HG03460 (cell line): ENCODE measurements at regions not wholly inside any gene's neighbourhood (a gene's known extent, or its start where the extent isn't known, plus 50 kb on each side); places are given as distances from the start of the nearest gene placed in this dataset.
"Not testable (repeated sequence)": the region's sequence is repeated elsewhere in the genome, so short reads cannot be mapped to it uniquely, and the experiment has no call there.

ENCODE experiments used
- ATAC-seq: cut with Tn5 transposase; IDR thresholded peaks from one replicate; pipeline ENCODE4 v1.9.1; 2021; ENCODE audit not compliant: unreplicated experiment

DNA sequence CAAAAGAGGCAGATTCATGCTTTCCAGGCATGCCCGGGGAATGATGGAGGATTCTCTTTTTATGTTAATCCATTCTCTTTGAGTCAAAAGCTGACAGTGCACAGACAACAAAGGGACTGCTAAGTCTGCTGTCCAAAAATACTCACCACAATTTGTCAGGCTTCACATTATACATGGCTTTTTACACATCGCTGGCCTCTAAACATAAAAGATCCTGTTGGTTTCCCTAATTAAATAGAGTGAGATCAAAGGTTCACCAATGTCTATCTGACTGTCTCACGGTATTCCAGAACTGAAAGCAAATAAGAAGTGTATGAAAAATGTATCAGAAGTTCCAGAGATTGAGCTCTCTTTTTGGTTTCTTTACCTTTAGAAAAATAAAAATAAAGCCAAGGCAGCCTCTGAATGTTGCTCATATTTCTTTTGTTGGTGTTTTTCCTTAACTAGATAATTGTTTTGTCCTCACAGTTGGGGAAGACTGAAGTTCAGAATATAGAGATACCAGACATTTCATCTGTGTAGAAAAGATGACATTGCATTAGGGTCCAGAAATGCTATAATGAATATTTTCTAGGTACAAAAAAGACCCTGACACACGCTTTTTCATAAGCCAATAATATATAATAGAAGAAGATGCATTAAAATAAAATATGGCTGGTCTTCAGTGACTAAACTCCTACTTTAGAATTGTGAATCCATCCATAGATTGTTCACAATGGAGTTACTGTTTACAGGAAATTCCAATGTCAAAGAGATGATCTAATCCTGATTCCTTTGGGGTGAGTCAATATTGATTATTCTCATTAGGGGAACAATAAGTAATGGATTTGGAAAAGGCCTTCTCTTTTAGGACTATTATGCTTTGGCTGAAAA lies 688.2 kb upstream of the CDH6 start:
- no peak for ATAC-seq

DNA sequence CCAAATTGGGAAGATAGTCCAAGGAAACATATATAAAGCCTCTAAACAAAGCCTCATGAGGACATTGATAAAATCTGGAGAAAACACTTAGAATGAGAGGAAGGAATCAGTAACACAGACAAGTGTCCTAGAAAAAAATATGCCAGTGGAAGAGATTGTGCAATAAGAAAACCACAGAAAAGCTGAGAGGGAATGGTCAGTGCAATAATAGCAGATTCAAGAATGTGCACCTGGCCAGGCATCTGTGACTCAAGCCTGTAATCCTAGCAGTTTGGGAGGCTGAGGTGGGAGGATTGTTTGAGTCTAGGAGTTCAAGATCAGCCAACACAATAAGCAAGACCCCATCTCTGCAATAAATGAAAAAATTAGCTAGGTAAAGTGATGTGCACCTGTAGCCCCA lies 691.2 kb upstream of the CDH6 start:
- ATAC-seq: no peak

DNA sequence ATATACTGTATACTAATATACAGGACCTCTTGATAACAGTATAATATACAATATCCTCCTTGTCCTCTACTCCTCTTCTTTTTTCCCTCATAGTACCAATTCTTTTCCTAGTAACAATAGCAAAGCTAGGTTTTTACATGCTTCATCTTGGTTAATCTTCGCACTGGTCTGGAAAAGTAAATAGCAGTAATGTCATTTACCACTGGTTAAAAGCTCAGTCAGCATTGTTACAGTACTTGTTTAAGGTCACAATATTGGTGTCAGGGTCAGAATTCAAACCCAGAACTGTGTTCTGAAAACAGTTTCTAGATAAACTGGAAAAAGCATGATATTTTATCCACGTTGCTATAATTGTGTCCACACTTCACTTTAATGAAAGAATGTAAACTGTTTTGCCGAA lies 692.4 kb upstream of the CDH6 start:
- ATAC-seq: no peak

DNA sequence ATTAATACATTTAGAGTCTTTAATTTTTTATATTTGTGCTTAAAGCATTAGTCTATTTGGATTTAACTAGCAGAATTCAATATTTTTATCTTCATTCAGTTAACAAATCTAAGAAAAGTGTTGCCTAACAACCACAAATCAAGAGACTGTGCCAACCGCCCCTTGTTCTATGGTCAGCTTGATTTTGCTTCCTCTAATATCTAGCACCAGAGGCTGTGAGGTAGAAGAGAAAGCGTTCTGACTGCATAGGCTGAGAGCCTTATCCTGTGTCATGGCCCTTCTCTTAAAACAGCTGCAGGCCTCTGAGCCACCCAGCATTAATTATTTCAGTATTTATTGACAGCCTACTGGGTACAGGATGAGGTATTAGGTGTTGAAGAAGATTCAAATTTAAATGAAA lies 693.0 kb upstream of the CDH6 start:
- ATAC-seq: no peak

DNA sequence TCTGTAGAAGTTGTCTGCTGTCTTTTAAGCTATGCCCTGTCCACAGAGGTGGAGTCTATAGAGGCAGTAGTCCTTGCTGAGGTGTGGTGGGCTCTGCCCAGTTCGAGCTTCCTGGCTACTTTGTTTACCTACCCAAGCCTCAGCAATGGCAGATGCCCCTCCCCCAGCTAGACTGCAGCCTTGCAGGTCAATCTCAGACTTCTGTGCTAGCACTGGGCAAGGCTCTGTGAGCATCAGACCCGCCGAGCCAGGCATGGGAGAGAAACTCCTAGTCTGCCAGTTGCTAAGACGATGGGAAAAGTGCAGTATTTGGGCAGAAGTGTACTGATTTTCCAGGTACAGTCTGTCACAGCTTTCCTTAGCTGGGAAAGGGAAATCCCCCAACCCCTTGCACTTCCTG lies 694.1 kb upstream of the CDH6 start:
- ATAC-seq: no peak

DNA sequence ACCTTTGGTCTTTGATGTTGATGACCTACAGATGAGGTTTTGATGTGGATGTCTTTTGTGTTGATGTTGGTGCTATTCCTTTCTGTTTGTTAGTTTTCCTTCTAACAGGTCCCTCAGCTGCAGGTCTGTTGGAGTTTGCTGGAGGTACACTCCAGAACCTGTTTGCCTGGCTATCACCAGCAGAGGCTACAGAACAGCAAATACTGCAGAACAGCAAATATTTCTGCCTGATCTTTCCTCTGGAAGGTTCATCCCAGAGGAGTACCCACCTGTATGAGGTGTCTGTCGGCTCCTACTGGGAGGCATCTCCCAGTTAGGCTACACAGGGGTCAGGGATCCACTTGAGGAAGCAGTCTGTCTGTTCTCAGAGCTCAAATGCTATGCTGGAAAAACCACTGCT lies 694.5 kb upstream of the CDH6 start:
- no peak for ATAC-seq

DNA sequence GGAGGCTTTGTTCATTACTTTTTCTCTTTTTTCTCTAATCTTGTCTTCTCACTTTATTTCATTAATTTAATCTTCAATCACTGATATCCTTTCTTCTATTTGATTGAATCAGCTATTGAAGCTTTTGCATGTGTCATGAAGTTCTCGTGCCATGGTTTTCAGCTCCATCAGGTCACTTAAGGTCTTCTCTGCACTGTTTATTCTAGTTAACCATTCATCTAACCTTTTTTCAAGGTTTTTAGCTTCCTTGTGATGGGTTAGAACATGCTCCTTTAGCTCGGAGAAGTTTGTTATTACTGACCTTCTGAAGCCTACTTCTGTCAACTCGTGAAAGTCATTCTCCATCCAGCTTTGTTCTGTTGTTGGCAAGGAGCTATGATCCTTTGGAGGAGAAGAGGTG lies 695.0 kb upstream of the CDH6 start:
- ATAC-seq: not testable (repeated sequence)

DNA sequence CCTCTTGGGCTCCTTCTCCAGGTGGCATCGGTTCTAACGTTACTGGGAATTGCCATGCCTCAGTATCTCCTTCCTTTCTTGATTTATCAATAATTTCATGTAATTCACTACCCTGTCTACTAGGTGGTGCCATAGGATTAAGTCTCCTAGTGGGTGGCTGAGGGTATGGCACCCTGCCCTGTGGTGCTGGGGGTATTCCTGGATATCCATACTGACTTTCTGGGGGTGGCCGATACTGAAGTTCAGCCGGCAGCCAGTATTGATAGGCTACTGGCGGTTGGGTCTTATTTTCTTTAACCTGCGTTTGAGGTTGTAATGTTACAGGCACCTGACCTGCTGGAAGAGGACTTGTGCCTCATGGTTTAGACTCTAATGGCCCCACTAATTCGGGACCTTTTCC lies 699.4 kb upstream of the CDH6 start:
- ATAC-seq: not testable (repeated sequence)

DNA sequence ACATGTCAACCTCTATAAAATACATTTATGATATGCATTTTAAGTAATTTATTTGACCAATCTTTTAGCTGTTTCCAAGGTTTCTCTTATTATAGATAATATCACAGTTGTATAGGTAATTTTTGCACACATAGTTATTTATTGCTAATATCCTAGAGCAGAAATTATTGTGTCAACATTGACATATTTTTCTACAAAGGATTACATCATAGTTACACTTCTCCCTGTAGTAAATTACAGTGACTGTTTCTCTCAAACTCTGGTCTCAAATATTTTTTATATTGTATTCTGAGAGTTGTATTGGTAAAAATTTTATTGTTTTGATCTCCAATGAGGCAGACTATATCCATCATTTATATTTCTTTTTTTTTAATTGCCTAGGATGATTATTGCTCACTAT lies 714.4 kb upstream of the CDH6 start:
- no peak for ATAC-seq

DNA sequence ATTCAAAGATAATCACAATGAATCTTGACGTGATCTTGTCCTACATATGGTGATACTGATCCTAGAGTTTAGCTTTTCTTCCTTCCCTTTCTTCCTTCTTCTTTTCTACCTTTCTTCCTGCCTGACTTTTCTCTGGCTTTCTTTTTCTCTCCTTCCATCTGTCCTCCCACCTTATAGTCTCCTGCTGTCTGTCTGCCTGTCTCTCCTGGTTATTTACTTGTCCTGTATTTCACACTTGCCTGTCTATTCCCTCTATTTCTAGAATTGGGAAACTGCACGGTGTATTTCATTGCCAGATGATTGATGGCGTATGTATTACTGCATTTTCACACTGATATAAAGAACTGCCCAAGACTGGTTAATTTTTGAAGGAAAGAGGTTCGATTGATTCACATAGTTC lies 718.1 kb upstream of the CDH6 start:
- ATAC-seq: no peak

DNA sequence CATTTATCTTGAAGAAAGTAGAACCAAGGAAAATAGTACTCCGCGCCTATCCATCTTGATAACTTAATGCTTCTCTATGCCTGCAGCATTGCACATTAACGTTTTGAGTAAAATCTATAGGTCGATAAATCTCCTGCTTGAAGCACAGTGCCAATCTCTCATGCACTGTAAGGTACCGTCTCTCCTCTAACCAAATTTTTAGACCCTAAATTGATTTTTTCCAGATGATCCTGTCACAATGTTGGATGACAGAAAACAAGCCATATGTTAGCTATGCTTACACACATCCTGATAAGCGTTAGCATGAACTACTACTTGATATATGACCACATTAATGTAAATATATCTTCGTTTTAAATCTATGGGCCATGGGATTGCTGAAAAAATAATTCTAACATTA lies 723.8 kb upstream of the CDH6 start:
- ATAC-seq: no peak

DNA sequence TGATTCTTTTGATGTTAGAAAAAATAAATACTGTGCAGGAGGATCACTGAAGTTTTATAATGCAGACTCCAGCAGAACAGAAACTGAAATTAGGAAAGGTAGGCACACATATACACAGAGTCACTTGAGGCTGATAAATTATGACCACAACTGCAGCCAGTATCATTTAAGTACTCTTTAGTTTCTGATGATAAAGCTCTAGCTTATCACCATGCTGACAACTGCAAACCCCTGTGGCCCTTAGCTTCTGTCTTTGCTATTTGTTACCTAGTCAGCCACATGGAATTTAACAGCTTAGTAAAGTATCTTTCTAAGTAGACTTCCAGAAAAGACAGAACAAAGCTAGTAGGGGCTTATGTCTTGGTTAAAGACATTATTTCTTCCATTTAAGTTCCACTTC lies 734.8 kb upstream of the CDH6 start:
- no peak for ATAC-seq

DNA sequence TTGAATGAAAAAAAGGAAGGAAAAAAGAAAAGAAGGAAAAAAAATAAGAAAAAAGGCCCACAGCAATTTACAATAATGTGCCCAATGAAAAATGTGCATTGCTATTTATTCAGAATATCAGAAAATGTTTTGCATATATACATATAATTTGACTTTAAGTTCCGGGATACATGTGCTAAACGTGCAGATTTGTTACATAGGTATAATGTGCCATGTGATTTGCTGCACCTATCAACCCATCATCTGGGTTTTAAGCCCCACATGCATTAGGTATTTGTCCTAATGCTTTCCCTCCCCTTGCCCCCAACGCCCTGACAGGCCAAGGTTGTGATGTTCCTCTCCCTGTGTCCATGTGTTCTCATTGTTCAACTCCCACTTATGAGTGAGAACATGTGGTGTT lies 738.0 kb upstream of the CDH6 start:
- not testable (repeated sequence) for ATAC-seq

DNA sequence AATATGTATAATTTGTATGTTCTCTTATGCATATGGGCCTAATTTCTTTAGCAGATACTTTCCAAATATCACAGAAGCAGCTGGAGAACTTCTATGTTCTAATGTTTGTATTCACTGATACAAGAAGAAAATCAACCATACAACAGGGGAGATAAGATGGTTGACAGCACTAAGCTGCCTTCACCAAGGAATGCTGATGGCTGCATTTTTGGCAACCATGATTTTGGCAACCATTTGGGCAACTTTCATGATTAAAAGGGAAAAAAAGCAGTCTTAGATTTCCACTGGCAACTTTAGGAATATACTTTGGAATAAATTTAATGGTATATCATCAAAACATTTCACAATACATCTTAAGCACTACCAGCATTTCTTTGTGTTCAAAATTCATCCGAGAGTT lies 740.3 kb upstream of the CDH6 start:
- ATAC-seq: no peak

DNA sequence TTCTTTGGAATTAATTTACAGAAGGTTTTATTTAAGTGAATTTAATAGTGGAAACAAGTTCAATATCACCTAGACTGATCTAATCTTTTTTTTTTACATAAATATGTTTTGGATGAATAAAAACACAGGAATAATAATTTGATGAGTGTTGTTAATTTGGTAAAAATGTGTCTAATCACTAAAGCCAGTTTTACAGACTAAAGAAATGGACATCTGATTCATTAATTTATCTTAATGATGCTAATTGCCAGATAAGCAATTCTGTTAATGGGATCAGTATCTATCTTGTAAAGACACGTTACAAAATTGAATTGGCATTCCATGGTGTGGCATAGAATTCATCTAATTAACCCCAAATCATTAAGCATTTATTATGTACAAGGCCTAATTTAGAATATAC lies 743.3 kb upstream of the CDH6 start:
- no peak for ATAC-seq

DNA sequence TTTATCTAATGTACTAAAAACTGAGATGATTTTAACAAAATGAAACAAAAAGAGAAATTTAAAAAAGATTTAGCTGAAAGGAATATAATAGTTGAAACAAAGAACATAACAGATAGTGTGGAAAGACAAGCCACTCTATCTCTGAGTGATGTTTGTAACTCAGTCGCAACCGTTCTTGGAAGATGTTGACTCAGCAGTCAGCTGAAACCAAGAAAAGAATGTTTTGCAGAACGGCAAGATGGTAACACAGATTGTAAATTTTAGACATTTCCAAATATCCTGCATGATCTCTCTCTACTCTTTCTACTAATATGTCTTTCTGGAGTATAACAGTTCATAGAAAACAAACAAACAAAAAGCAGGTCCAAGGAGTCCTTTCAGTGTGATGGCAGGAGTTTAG lies 746.1 kb upstream of the CDH6 start:
- ATAC-seq: no peak

DNA sequence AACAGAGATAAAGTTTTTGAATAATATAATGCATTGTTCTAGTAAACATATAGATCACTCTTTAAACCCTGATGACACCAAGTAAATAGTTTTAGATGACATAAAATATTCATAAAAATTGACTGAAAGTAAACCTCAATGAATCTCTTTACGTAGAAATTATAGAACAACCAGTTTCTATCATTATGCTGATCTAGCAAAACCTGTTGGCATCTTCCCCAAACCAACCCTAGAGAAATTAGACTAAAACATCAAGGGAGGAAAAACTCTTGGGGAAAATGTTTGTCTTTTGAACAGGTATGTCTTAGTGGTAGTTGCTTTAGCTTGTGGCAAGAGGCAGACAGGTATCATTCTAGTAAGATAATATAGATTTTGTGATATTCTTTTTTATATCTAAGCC lies 747.0 kb upstream of the CDH6 start:
- no peak for ATAC-seq

DNA sequence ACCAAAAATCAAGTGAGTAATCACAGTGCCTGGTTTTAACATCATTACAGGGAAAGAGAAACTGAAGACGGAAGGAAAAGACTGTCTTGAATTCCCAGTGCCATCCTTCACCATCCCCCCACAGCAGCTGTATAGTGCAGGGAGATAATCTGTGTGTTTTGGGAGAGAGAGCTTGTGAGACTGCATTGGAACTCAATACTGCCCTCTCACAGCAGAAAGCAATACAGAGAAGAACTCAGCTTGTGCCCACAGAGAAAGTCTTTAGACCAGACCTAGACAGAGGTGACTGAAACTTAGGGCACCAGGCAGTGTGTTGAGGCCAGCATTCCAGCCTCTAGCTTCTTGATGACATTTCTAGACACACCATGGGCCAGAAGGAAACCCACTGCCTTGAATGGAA lies 754.7 kb upstream of the CDH6 start:
- ATAC-seq: no peak

DNA sequence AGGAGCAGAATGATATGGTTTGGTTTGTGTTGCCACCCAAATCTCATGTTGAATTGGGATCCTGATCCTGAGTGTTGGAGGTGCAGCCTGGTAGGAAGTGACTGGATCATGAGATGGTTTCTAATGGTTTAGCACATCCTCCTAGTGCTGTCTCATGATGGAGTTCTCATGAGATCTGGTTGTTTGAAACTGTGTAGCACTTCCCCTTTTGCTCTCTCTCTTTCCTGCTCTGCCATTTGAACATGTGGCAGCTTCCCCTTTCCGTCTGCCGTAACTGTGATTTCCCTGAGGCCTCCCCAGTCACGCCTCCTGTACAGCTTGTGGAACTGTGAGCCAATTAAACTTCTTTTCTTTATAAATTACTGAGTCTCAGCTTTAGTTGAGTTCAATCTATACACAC lies 756.8 kb upstream of the CDH6 start:
- ATAC-seq: no peak

DNA sequence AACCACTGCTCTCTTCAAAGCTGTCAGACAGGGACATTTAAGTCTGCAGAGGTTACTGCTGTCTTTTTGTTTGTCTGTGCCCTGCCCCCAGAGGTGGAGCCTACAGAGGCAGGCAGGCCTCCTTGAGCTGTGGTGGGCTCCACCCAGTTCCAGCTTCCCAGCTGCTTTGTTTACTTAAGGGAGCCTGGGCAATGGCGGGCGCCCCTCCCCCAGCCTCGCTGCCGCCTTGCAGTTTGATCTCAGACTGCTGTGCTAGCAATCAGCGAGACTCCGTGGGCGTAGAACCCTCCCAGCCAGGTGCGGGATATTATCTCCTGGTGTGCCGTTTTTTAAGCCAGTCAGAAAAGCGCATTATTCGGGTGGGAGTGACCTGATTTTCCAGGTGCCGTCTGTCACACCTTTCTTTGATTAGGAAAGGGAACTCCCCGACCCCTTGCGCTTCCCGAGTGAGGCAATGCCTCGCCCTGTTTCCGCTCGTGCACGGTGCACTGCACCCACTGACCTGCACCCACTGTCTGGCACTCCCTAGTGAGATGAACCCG lies 764.5 kb upstream of the CDH6 start:
- not testable (repeated sequence) for ATAC-seq

DNA sequence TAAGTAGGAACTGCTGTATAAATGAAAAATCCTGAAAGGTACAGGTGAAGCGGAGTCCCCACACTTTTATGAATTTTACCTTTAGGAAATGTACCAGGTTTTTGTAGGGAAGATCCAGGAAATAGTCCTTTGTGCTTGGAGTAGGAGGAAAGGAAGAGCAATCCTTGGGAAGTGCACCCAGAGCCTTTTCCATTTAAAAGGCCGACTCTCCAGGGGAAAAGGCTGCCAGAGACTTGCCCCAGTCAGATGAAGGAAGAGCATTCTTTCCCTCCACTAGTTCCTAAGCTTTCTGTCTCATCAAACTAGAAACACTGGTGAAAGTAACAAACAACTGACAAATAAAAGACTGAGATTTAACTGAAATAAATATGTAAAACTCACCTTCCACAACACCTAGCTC lies 779.4 kb upstream of the CDH6 start:
- no peak for ATAC-seq

DNA sequence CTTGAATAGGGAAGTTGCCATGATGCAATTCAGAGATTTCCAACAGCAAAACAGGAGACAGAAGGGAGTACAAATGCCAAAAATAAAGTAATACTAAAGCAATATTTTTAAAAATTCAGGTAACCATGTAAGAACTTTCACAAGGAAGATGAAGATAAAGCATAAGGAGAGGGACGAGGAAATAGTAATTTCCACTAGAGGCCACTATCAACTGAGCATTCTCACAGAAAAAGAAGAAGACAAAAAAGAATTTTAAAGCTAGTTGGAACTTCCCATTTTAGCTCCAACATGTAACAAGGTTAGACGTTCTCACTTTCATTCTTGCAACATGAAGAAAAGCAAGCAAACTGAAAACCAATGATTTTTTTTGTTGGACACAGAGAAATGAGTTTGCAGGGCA lies 779.9 kb upstream of the CDH6 start:
- ATAC-seq: no peak

DNA sequence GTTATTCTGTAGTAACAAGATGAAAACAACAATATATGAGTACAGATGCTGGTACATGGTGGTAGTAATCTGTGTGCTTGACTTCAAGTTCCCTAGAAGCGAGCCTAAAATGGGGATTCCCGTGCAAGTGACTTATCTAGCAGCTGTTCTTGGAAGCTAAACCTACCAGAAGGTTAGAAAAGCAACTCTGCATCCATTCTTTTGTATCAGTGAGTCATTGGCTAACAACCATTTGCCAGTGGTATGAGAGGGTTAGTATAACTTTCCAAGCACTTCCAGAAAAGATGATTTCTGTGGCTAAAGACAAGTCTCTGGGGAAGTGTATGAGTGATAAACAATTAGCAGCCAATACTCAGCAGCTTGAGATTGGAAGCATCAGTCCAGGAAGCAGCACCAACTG lies 787.7 kb upstream of the CDH6 start:
- no peak for ATAC-seq
